GM10266 (cell line): ENCODE measurements at regions not wholly inside any gene's neighbourhood (a gene's known extent, or its start where the extent isn't known, plus 50 kb on each side); places are given as distances from the start of the nearest gene placed in this dataset.
"Not testable (repeated sequence)": the region's sequence is repeated elsewhere in the genome, so short reads cannot be mapped to it uniquely, and the experiment has no call there.

ENCODE experiments used
- DNase-seq: peaks from one replicate; pipeline ENCODE4 v3.0.0; 2012; ENCODE audit errors: extremely low spot score
- TF ChIP-seq, protein P1 (sequence below): IDR thresholded peaks from 2 replicates; pipeline ENCODE4 v1.5.1; 2012; ENCODE audit warnings: mild to moderate bottlenecking, low read depth; ENCODE audit not compliant: control insufficient read depth, insufficient read depth; ENCODE audit errors: missing control alignments

DNA sequence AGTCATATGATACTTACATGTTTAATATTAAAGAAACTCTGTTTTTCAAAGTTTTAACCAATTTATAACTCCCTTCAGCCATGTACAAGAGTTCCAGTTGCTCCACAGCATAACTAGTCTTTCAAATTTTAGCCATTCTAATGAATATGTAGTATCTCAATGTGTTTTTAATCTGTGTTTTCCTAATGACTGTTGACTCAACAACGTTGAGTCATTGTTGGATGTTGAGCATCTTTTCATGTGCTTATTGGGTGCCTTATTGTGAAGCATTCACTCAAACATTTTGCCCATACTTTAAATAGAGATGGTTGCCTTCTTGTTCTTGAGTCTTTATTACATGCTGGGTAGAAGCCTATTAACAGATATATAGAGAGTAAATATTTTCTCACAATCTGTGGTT is 240.2 kb upstream of the LYPLAL1 start:
- DNase-seq = no peak

DNA sequence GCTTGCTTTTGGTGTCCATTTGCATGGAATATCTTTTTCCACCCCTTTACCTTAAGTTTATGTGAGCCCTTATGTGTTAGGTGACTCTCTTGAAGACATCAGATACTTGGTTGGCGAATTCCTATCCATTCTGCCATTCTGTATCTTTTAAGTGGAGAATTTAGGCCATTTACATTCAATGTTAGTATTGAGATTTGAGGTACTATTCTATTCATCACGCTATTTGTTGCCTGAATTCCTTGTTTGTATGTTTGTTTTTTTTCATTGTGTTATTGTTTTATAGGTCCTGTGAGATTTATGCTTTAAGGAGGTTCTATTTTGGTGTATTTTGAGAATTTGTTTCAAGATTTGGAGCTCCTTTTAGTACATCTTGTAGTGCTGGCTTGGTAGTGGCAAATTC is 238.3 kb upstream of the LYPLAL1 start:
- not testable (repeated sequence) for DNase-seq

More for the DNA sequence above, 240.2 kb upstream of the LYPLAL1 start:
- TF ChIP-seq, protein P1, sequence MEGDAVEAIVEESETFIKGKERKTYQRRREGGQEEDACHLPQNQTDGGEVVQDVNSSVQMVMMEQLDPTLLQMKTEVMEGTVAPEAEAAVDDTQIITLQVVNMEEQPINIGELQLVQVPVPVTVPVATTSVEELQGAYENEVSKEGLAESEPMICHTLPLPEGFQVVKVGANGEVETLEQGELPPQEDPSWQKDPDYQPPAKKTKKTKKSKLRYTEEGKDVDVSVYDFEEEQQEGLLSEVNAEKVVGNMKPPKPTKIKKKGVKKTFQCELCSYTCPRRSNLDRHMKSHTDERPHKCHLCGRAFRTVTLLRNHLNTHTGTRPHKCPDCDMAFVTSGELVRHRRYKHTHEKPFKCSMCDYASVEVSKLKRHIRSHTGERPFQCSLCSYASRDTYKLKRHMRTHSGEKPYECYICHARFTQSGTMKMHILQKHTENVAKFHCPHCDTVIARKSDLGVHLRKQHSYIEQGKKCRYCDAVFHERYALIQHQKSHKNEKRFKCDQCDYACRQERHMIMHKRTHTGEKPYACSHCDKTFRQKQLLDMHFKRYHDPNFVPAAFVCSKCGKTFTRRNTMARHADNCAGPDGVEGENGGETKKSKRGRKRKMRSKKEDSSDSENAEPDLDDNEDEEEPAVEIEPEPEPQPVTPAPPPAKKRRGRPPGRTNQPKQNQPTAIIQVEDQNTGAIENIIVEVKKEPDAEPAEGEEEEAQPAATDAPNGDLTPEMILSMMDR = no peak

DNA sequence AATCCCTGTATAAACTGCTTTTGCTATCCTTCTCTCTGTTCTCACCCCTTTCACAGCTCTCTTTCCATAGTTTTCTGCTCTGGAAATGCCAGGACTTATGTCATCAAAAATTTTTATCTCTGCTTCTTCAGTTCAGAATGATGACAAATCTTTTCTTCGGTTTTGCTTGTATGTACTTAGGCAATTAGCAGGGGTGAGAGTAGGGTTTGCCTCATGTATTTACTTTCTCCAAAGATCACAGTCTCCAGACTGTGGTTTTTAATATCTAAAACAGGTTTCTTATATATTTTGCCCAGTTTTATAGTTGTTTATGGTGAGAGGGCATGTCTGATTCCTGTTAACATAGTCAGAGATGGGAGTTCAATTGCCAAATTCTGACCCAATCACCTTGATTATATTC is 235.4 kb upstream of the LYPLAL1 start:
- TF ChIP-seq, protein P1 = no peak
- no peak for DNase-seq

DNA sequence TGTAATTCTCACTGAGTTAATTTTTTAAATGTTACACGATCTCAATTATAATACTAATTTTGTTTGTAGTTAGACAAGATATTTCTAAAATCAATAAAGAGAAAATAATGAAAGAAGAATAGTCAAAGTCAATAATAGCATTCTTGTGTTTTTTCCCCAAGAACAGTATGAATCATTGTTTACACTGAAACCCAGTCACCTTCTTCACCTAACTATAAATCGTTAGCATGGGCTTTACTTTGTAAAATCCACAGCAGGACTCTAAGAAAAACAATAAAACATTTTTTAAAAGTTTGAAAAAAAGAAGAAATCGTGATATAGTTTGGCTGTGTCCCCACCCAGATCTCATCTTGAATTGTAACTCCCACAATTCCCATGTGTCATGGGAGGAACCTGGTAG is 234.6 kb upstream of the LYPLAL1 start:
- TF ChIP-seq, protein P1 = no peak
- DNase-seq = no peak

DNA sequence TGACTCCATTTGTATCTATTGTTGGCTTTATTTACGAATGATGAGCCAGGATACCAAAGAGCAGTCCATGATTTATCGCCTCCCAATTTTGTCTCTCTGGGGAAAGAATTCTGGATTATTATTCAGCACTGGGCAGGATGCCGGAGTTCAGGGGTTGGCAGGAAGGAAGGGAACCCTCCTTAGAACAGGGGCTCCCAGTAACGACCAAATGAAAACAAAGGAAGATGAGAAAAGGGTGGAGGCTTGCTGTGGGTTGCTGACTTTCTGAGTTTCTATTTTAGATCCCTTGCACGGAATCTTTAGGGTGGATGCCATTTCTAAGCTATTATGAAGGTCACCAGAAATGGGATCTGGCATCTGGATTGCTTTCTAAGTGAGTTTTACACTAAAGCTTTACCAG is 231.2 kb upstream of the LYPLAL1 start:
- no peak for DNase-seq
- TF ChIP-seq, protein P1 = no peak

DNA sequence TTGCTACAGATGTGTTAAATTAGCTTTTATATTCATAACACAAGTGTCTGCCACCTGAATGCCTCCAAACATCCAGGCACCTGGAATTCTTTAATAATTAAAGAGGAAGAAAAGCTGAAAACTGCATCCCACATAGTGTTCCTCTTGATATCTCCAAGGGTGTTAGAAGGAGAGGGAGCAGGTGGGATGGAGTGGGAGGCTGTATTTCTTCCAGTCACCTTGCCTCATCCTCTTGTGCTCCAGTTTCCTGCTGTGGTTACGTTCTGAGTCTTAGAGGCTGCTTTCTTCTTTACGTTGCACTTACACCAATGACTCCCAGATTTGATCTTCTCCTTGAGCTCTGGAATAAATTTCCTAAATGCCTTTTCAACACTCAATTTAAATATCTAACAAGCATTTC is 230.3 kb upstream of the LYPLAL1 start:
- TF ChIP-seq, protein P1 = no peak
- DNase-seq = no peak

DNA sequence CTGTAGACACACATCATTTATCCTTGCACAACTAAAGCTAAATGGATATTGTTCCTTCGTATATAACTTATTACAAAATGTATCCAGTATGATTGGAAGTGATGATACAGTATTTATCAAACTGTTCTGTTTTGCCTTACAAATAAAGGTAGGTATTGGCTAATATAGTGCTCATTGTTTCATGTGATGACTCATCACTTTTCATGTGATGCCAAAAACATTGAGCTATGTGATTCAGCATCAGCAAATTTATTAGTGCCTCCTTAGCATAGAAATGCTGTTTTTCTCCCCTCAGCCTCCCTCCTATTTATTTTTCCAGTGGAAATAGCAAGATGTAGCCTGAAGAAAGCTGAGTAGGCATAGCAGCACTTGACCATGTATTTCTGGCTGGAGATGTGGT is 228.6 kb upstream of the LYPLAL1 start:
- DNase-seq = no peak
- TF ChIP-seq, protein P1 = no peak

DNA sequence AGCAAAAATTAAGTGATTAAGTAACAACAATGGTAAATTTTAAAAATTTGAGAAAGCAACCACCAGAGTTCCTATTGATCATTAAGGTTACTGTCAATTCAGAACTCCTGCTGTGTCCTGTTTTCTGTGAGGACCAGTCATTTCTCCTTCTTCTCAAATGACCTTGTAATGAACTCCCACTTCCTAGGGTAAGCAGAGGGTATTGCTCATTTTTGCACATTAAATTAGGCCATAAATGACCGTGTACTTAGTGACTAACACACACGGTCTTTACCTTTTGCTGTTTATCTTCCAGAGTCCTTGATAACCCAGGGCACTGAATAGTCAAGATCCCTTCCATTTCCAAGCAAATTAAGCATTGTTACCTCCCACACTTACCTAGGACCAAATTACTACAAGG is 227.5 kb upstream of the LYPLAL1 start:
- TF ChIP-seq, protein P1 = no peak
- DNase-seq = no peak
